ENCODE measurements at regions not wholly inside any gene's neighbourhood (a gene's known extent, or its start where the extent isn't known, plus 50 kb on each side); places are given as distances from the start of the nearest gene placed in this dataset.
"Not testable (repeated sequence)": the region's sequence is repeated elsewhere in the genome, so short reads cannot be mapped to it uniquely, and the experiment has no call there.

DNA sequence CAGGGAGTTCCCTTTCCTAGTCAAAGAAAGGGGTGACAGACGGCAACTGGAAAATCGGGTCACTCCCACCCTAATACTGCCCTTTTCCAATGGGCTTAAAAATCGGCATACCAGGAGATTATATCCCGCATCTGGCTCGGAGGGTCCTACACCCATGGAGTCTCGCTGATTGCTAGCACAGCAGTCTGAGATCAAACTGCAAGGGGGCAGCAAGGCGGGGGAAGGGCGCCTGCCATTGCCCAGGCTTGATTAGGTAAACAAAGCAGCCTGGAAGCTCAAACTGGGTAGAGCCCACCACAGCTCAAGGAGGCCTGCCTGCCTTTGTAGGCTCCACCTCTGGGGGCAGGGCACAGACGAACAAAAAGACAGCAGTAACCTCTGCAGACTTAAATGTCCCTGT, 831.3 kb downstream of the TTLL7 start:
- not testable (repeated sequence) for TF ChIP-seq POLR2A (IDR thresholded peaks at IDR 0.05; ENCODE audit: low read depth, low read length); TAF1 (IDR thresholded peaks at IDR 0.05; ENCODE audit: borderline replicate concordance, low read depth, low read length); POLR2AphosphoS5 (IDR thresholded peaks at IDR 0.05; ENCODE audit: low read depth, low read length)
